ENCODE measurements at regions not wholly inside any gene's neighbourhood (a gene's known extent, or its start where the extent isn't known, plus 50 kb on each side); places are given as distances from the start of the nearest gene placed in this dataset.
"Not testable (repeated sequence)": the region's sequence is repeated elsewhere in the genome, so short reads cannot be mapped to it uniquely, and the experiment has no call there.

- Histone ChIP-seq H3K36me3 (no peaks in the 10 kb centered on the region), H3K4me3 (no peak overlapping the region), H3K9me3 (no peaks in the 10 kb centered on the region), H3K27me3 (no peaks in the 10 kb centered on the region)
- no peak for DNase-seq
Observed at GRCh38 chr3:118802325-118803095, 232.1 kb downstream of the IGSF11 start.

GRCh38 chr3:118803096-118803476 is 231.6 kb downstream of the IGSF11 start:
- Histone ChIP-seq H3K27me3 (no peaks in the 10 kb centered on the region), H3K4me3 (no peak overlapping the region), H3K36me3 (no peaks in the 10 kb centered on the region), H3K9me3 (no peaks in the 10 kb centered on the region)
- DNase-seq, result no peak

DNA sequence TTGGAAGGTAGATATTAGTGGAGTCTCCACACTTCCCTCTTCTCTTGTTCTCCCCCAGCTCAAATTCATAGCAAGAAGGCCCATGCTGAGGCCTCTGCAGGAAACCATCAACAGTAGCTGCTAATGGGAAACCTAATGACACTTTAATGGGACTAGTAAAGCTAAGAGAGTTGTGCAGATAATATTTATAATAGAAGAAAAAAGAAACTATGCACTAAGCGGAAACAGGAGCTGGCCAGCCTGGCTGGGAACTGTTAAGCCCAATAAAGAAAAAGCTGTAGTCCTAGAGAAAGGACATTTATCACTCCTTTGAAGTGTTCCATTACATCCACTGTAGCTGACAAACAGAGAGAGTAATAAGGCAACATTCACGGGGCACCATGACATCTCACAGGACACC is 229.6 kb downstream of the IGSF11 start:
- Histone ChIP-seq H3K9me3 (no peaks in the 10 kb centered on the region), H3K4me3 (no peak overlapping the region), H3K36me3 (no peaks in the 10 kb centered on the region), H3K27me3 (no peaks in the 10 kb centered on the region)
- DNase-seq, result no peak

- no peaks in the 10 kb centered on the region for H3K27me3 ChIP-seq
- H3K36me3 ChIP-seq, result no peaks in the 10 kb centered on the region
- no peak overlapping the region for H3K4me3 ChIP-seq
- DNase-seq, result no peak
- H3K9me3 ChIP-seq, result no peaks in the 10 kb centered on the region
Observed at GRCh38 chr3:118806423-118806822, 228.2 kb downstream of the IGSF11 start.

- DNase-seq, H3K4me3 ChIP-seq, H3K27me3 ChIP-seq: not testable (repeated sequence)
Observed at GRCh38 chr3:118807349-118807748, 227.3 kb downstream of the IGSF11 start.

DNA sequence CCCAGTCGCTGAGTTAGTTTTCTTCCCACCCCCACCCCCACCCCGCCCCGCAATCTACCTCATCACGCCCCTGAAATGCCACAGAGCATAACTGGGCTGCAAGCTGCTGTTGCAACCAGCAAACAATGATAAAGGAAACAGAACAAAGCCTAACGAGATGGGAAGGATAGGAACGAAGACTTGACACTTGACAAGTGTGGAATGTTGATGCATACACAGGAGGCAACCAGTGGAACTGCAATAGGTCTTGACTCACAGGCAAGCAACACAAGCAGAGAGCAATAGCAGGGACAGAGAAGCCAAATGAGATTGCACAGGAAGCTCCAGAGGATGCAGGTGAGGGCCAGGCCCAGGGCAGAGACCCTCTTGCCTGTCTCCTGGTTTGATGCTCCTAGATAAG is 225.9 kb downstream of the IGSF11 start:
- H3K36me3 ChIP-seq, result no peaks in the 10 kb centered on the region
- no peak overlapping the region for H3K4me3 ChIP-seq
- no peaks in the 10 kb centered on the region for H3K9me3 ChIP-seq
- no peaks in the 10 kb centered on the region for H3K27me3 ChIP-seq
- DNase-seq, result no peak

More at GRCh38 chr3:118807349-118807748, 227.3 kb downstream of the IGSF11 start:
- not testable (repeated sequence) for H3K36me3 ChIP-seq, H3K9me3 ChIP-seq

GRCh38 chr3:118809696-118810498 is 224.7 kb downstream of the IGSF11 start:
- no peaks in the 10 kb centered on the region for H3K36me3 ChIP-seq
- no peaks in the 10 kb centered on the region for H3K9me3 ChIP-seq
- no peaks in the 10 kb centered on the region for H3K27me3 ChIP-seq
- H3K4me3 ChIP-seq, result no peak overlapping the region
- DNase-seq, result no peak

DNA sequence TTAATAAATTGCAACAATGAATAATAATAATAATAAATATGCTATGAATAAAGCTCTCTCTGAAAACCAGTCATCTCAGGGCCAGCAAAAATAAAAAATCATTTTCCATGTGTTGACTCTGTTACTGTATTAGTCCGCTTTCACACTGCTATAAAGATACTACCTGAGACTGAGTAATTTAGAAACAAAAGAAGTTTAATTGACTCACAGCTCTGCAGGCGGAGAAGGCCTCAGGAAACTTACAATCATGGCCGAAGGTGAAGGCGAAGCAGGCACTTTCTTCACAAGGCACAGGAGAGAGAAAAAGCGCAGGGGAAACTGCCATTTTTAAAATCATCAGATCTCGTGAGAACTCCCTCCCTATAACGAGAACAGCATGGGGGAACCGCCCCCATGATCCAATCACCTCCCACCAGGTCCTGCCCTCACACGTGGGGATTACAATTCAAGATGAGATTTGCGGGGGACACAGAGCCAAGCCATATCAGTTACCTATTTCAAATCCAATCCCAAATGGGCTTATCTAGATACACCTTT is 224.1 kb downstream of the IGSF11 start:
- no peak for DNase-seq
- no peak overlapping the region for H3K4me3 ChIP-seq
- H3K36me3 ChIP-seq, result no peaks in the 10 kb centered on the region
- H3K27me3 ChIP-seq, result no peaks in the 10 kb centered on the region
- H3K9me3 ChIP-seq, result no peaks in the 10 kb centered on the region

GRCh38 chr3:118811236-118811732 is 223.4 kb downstream of the IGSF11 start:
- Histone ChIP-seq H3K27me3 (no peaks in the 10 kb centered on the region), H3K9me3 (no peaks in the 10 kb centered on the region), H3K4me3 (no peak overlapping the region), H3K36me3 (no peaks in the 10 kb centered on the region)
- DNase-seq, result no peak

GRCh38 chr3:118813472-118813871 is 221.2 kb downstream of the IGSF11 start:
- Histone ChIP-seq H3K4me3 (no peak overlapping the region), H3K36me3 (no peaks in the 10 kb centered on the region), H3K27me3 (no peaks in the 10 kb centered on the region), H3K9me3 (no peaks in the 10 kb centered on the region)
- no peak for DNase-seq

DNA sequence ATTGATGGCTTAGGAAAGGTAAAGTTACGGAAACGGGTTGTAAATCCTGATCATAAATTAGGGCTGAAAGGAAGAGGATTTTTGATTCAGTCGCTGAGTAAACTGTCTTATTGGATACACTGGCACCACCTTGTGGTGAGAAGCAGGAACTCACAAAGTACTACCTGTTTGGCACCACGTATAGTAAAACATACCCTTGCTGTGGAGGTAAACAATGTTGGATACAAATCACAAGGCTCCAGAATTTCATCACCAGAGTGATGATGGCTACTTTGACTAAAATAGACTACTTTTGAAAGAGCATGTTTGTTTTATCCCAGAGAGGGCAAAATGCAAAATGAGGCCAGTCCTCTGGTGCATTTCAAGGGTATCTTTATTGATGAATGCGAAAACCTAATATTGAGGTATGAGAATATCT is 216.9 kb downstream of the IGSF11 start:
- H3K9me3 ChIP-seq, result no peaks in the 10 kb centered on the region
- no peak overlapping the region for H3K4me3 ChIP-seq
- peak; percentile 37 for DNase-seq
- H3K27me3 ChIP-seq, result no peaks in the 10 kb centered on the region
- no peaks in the 10 kb centered on the region for H3K36me3 ChIP-seq

DNA sequence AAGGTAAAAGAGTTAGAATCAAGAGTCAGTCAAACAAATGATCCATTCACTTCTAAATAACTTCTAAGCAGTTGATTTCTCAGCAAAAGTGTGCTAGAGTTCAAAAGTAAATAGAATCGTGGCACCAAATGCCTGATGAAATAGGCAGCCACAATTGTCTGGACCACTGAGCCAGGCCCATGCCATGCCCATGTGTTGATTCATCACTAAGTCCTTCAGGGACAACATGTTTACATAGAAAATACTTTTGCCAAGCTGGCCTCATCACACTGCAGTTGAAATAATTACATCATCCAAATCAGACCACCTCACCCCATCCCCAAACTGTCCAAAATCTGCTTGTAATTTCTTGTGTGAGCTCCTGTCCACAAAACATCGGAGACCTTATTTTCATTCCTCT is 216.3 kb downstream of the IGSF11 start:
- Histone ChIP-seq H3K27me3 (no peaks in the 10 kb centered on the region), H3K9me3 (no peaks in the 10 kb centered on the region), H3K36me3 (no peaks in the 10 kb centered on the region), H3K4me3 (no peak overlapping the region)
- DNase-seq, result peak; percentile 82

DNA sequence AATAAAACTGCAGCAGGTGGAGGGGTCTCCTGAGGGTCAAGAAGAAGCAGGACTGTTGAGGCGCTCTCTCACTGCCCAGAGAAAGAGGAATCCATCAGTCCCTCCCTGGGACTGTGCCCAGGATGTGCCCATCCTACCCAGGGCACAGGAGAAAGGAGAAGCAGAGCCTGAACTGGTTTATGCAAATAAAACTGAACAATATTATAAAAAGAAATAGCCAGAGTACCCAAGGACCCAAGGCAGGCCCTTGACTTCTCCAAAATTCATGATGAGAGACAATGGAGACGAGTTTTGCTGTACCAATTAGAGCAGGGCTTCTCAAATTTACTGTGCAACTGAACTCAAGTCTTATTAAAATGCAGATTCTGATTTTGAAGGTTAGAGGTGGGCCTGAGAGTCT is 211.0 kb downstream of the IGSF11 start:
- H3K9me3 ChIP-seq, result no peaks in the 10 kb centered on the region
- no peaks in the 10 kb centered on the region; the same call in 1 of the 2 replicates for H3K27me3 ChIP-seq
- H3K4me3 ChIP-seq, result no peak overlapping the region
- no peak for DNase-seq
- no peaks in the 10 kb centered on the region for H3K36me3 ChIP-seq

DNA sequence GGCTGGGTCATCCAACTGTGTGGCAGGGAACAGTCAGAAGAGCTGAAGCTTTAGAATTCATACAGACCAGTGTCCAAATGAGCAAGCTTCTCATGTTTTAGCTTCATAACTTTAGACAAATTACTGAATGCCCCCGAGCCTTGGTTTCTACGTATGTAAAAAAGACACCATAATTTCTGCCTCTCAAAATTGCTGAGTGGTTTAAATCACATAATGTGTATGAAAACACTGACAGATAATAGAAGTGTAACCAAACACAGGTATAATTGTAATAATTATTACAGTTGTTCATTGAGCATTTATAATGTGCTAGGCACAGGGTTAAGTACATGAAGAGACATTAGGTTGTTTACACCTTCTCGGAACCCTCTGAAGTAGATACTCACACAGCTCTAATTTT is 207.2 kb downstream of the IGSF11 start:
- no peaks in the 10 kb centered on the region for H3K36me3 ChIP-seq
- no peaks in the 10 kb centered on the region for H3K9me3 ChIP-seq
- H3K4me3 ChIP-seq, result no peak overlapping the region
- H3K27me3 ChIP-seq, result no peaks in the 10 kb centered on the region; the same call in 1 of the 2 replicates
- no peak for DNase-seq

GRCh38 chr3:118828351-118828750 is 206.3 kb downstream of the IGSF11 start:
- Histone ChIP-seq H3K36me3 (no peaks in the 10 kb centered on the region), H3K27me3 (no peaks in the 10 kb centered on the region; the same call in 1 of the 2 replicates), H3K9me3 (no peaks in the 10 kb centered on the region), H3K4me3 (no peak overlapping the region)
- DNase-seq, result no peak

GRCh38 chr3:118833075-118833474 is 201.6 kb downstream of the IGSF11 start:
- peaks cover 2% of the 10 kb centered on the region for H3K9me3 ChIP-seq

DNA sequence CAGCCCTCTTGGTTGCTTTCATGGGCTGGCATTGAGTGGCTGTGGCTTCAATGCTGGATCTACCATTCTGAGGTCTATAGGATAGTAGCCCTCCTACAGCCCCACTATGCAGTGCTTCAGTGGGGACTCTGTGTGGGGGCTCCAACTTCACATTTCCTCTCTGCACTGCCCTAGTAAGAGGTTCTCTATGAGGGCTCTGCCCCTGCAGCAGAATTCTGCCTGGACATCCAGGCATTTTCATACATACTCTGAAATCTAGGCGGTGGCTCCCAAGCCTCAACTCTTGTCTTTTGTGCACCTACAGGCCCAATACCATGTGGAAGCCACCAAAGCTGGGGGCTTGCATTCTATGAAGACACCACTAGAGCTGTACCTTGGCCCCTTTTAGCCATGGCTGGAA is 195.8 kb downstream of the IGSF11 start:
- Histone ChIP-seq H3K27me3 (no peaks in the 10 kb centered on the region), H3K9me3 (peaks cover 14% of the 10 kb centered on the region), H3K36me3 (no peaks in the 10 kb centered on the region), H3K4me3 (no peak overlapping the region)
- DNase-seq, result no peak

More at GRCh38 chr3:118833075-118833474, 201.6 kb downstream of the IGSF11 start:
- DNase-seq, result no peak
- Histone ChIP-seq H3K27me3 (no peaks in the 10 kb centered on the region), H3K36me3 (no peaks in the 10 kb centered on the region), H3K4me3 (no peak overlapping the region)

All from MG63 (cell line).